Fibroblast of lung (primary cell): ENCODE measurements at regions not wholly inside any gene's neighbourhood (a gene's known extent, or its start where the extent isn't known, plus 50 kb on each side); places are given as distances from the start of the nearest gene placed in this dataset.

Experiments used
- DNase-seq, 2 donors: peaks; one replicate each; pipeline versions ENCODE4 v3.0.0 to v3.0.0-alpha.2; 2010; ENCODE audit warnings: low read depth in 2 of 2
- H2AFZ ChIP-seq: 2 replicates; pipeline ENCODE4 v1.5.1; 2012; ENCODE audit warnings: low read length, control low read depth, inconsistent platforms
- H3K27ac ChIP-seq: 2 replicates; pipeline ENCODE4 v1.5.1; 2011; ENCODE audit warnings: low read length, control low read depth; ENCODE audit not compliant: insufficient read depth
- H3K27me3 ChIP-seq: 2 replicates; pipeline ENCODE4 v1.5.1; 2011; ENCODE audit warnings: mild to moderate bottlenecking, low read length; ENCODE audit not compliant: control insufficient read depth, insufficient read depth
- H3K36me3 ChIP-seq: 2 replicates; pipeline ENCODE4 v1.5.1; 2011; ENCODE audit warnings: low read length; ENCODE audit not compliant: control insufficient read depth, insufficient read depth
- H3K4me1 ChIP-seq: 2 replicates; pipeline ENCODE4 v1.5.1; 2011; ENCODE audit warnings: low read length; ENCODE audit not compliant: control insufficient read depth, insufficient read depth; ENCODE audit errors: extremely low read depth
- H3K4me2 ChIP-seq: 2 replicates; pipeline ENCODE4 v1.5.1; 2011; ENCODE audit warnings: low read length, control low read depth; ENCODE audit not compliant: insufficient read depth; ENCODE audit errors: extremely low read depth
- H3K4me3 ChIP-seq, 4 experiments: fragments of 200-600 bp in 1 of 4; sonication (generic) in 1 of 4; replicated peaks in 1 of 4; 2 replicates each; pipeline ENCODE4 v1.5.1; 2011 to 2016; ENCODE audit warnings: low read length in 4 of 4, low read depth in 3 of 4, mild to moderate bottlenecking in 3 of 4, control low read depth in 2 of 4, inconsistent platforms in 1 of 4, mixed read lengths in 1 of 4; ENCODE audit not compliant: insufficient read depth in 1 of 4; ENCODE audit errors: control extremely low read depth in 1 of 4
- H3K79me2 ChIP-seq: 2 replicates; pipeline ENCODE4 v1.5.1; 2012; ENCODE audit warnings: mild to moderate bottlenecking, low read length, inconsistent platforms; ENCODE audit not compliant: control insufficient read depth, insufficient read depth
- H3K9ac ChIP-seq: 2 replicates; pipeline ENCODE4 v1.5.1; 2011; ENCODE audit warnings: mild to moderate bottlenecking, low read length, control low read depth; ENCODE audit not compliant: insufficient read depth
- H3K9me3 ChIP-seq: 2 replicates; pipeline ENCODE4 v1.5.1; 2012; ENCODE audit warnings: low read depth, low read length; ENCODE audit not compliant: control insufficient read depth, insufficient read depth
- H4K20me1 ChIP-seq: 2 replicates; pipeline ENCODE4 v1.5.1; 2011; ENCODE audit warnings: low read length; ENCODE audit not compliant: control insufficient read depth, insufficient read depth; ENCODE audit errors: extremely low read depth
- CTCF ChIP-seq, 2 donors: IDR thresholded peaks in 1 of 2; conservative IDR thresholded peaks in 1 of 2; 1 replicate in 1 of 2; 2 replicates in 1 of 2; pipeline ENCODE4 v1.5.1; 2011 to 2012; ENCODE audit warnings: low read length in 2 of 2, control low read depth in 1 of 2, inconsistent platforms in 1 of 2, low read depth in 1 of 2, mild to moderate bottlenecking in 1 of 2
- EZH2 ChIP-seq: IDR thresholded peaks from 2 replicates; pipeline ENCODE4 v1.5.1; 2012; ENCODE audit warnings: low read length, control low read depth, mild to moderate bottlenecking; ENCODE audit errors: missing control alignments

GRCh38 chr13:90187478-90188350 is 1159.8 kb upstream of the MIR17HG start:
- Histone ChIP-seq H3K27ac (no peak overlapping the region), H3K4me2 (no peak overlapping the region), H3K9me3 (no peaks in the 10 kb centered on the region), H3K4me3 (no peak overlapping the region), H2AFZ (no peak overlapping the region), H3K27me3 (no peaks in the 10 kb centered on the region), H3K79me2 (no peaks in the 10 kb centered on the region), H4K20me1 (no peaks in the 10 kb centered on the region), H3K4me1 (no peaks in the 10 kb centered on the region), H3K9ac (no peak overlapping the region), H3K36me3 (no peaks in the 10 kb centered on the region)
- TF ChIP-seq EZH2 (no peak), CTCF (conservative IDR thresholded peaks at IDR 0.05 in 1 of 2, IDR thresholded peaks at IDR 0.05 in 1 of 2; ENCODE audit: low read depth in 1 of 2, low read length in 2 of 2) (no peak)
- no peak for DNase-seq

GRCh38 chr13:90188351-90188636 is 1159.2 kb upstream of the MIR17HG start:
- H3K4me2 ChIP-seq, result no peak overlapping the region
- H3K9me3 ChIP-seq, result no peaks in the 10 kb centered on the region
- no peak for DNase-seq
- TF ChIP-seq CTCF (conservative IDR thresholded peaks at IDR 0.05 in 1 of 2, IDR thresholded peaks at IDR 0.05 in 1 of 2; ENCODE audit: low read depth in 1 of 2, low read length in 2 of 2) (no peak), EZH2 (no peak)
- H3K79me2 ChIP-seq, result no peaks in the 10 kb centered on the region
- no peak overlapping the region for H3K27ac ChIP-seq
- H3K27me3 ChIP-seq, result no peaks in the 10 kb centered on the region
- H2AFZ ChIP-seq, result no peak overlapping the region
- H4K20me1 ChIP-seq, result no peaks in the 10 kb centered on the region
- H3K36me3 ChIP-seq, result no peaks in the 10 kb centered on the region
- no peak overlapping the region for H3K9ac ChIP-seq
- no peak overlapping the region for H3K4me3 ChIP-seq
- H3K4me1 ChIP-seq, result no peaks in the 10 kb centered on the region

- Histone ChIP-seq H3K27ac (no peak overlapping the region), H3K4me3 (no peak overlapping the region), H3K27me3 (no peaks in the 10 kb centered on the region), H3K79me2 (no peaks in the 10 kb centered on the region), H4K20me1 (no peaks in the 10 kb centered on the region), H2AFZ (no peak overlapping the region), H3K4me2 (no peak overlapping the region), H3K9me3 (no peaks in the 10 kb centered on the region), H3K36me3 (no peaks in the 10 kb centered on the region), H3K4me1 (no peaks in the 10 kb centered on the region), H3K9ac (no peak overlapping the region)
- peak; percentile 9 to 50 for DNase-seq
- TF ChIP-seq CTCF (conservative IDR thresholded peaks at IDR 0.05 in 1 of 2, IDR thresholded peaks at IDR 0.05 in 1 of 2; ENCODE audit: low read depth in 1 of 2, low read length in 2 of 2) (no peak), EZH2 (no peak)
Measured at GRCh38 chr13:90197722-90198121, 1149.8 kb upstream of the MIR17HG start.
